Stimulated activated CD4-positive, alpha-beta T cell treated with anti-CD3 and anti-CD28 coated beads, Interleukin-15, amount 100 ng/mL, for 24 hours (primary cell): ENCODE measurements at regions not wholly inside any gene's neighbourhood (a gene's known extent, or its start where the extent isn't known, plus 50 kb on each side); places are given as distances from the start of the nearest gene placed in this dataset.

ENCODE experiments used
- DNase-seq: peaks from one replicate; pipeline ENCODE4 v3.0.0-alpha.2; 2020

GRCh38 chrX:15977644-15978043, 123.0 kb upstream of the AP1S2 start:
- no peak for DNase-seq

- DNase-seq, result no peak
Observed at GRCh38 chrX:15976396-15976795, 121.8 kb upstream of the AP1S2 start.

DNA sequence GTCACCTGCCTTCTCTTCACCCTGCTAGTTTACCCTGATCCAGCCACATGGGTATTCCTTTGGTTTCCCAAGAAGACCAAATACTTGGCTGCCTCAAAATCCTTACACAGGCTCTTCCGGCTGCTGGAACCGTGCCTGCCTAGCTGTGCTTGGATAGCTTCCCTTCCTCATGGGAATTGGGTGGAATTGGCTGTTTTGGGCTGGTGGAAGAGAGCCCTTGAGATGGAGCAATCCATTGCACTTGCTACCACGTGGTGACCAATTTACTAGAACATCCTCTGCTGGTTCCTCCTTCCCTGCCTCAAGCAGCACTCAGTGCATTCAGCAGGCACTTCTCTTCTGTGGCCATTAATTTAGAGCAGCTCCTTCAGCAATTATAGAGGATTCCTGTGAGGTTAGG, 119.3 kb upstream of the AP1S2 start:
- DNase-seq, result no peak

DNA sequence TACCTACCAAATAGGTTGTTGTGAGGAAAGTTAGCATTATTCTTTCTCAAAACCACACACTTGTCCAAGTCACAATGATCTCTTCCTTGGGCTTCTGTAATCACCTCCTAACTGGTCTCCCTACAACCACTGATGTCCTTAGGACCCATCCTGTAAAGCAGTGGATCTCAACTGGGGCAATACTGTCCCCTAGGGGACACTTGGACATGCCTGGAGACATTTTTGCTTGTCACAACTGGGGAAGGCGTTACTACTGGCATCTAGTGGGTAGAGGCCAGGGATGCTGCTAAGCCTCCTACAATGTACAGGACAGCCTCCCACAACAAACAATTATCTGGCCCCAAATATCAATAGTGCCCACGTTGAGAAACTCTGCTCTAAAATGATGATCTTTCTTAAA, 118.7 kb upstream of the AP1S2 start:
- peak; percentile 20 for DNase-seq

DNA sequence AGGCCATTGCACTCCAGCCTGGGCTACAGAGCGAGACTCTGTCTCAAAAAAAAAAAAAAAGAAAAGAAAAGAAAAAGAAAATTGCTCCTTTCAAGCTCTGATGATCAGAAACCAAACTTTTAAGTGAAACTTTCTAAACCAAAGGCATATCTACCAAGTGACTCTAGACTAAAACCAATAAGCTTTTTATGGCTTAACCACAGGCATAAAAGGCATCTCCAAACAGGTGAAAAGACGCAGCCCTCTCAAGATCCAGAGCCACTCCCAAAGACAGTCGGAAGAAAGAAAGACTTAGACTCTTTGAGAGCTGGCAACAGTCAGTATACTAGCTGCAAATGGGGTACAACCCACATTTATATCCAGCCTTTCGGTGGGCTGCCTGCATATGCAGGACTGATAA, 117.1 kb upstream of the AP1S2 start:
- DNase-seq, result no peak

GRCh38 chrX:15963858-15964257, 109.2 kb upstream of the AP1S2 start:
- no peak for DNase-seq

DNA sequence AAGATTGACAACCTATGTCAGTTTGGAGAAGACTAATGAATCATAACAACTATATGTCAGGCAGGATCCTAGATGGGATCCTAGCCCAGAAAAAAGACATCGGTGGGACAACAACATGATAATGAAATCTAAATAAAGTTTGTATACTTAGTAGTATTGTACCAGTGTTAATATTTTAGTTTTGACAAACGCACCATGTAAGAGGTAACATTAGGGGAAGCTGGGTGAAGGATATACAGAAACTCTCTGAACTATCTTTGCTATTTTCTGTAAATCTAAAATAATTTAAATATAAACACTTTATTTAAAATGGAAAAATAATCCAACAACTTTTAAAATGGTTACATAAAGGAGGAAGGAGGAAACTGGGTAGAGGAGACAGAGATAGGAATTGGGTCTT, 105.6 kb upstream of the AP1S2 start:
- no peak for DNase-seq

- DNase-seq, result no peak
Observed at GRCh38 chrX:15956681-15957080, 102.1 kb upstream of the AP1S2 start.

- DNase-seq, result no peak
Observed at GRCh38 chrX:15953801-15954200, 99.2 kb upstream of the AP1S2 start.

GRCh38 chrX:15952212-15952611, 97.6 kb upstream of the AP1S2 start:
- no peak for DNase-seq

- DNase-seq, result no peak
Observed at GRCh38 chrX:15948318-15948660, 93.7 kb upstream of the AP1S2 start.

DNA sequence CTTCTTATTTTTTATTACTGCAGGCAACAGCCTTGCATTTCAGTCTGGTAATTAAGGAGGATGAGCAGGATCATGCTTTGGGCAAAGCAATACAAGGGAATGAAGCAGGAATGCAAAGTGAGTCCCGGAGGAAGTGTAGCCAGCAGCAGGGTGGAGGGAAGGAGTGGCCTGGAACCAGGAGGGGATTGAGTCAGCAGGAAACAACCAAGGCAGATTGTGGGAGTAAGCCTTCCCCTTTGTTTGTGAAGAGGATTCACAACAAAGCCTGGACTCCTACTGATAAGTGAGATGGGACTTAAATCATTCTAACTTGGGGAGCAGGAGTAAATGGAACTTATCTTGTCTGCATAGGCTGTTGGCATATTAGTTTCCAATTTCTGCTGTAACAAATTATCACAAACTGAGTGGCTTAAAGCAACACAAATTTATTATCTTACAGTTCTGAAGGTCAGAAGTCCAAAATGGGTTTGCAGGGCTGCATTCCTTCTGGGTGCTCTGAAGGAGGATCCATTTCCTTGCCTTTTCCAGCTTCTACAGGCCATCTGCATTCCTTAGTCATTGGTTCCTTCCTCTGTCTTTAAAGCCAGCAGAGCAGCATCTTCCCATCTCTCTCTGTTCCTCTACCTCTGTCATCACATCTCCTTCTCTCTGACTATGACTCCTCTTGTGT, 93.2 kb upstream of the AP1S2 start:
- no peak for DNase-seq

GRCh38 chrX:15946783-15947580, 92.4 kb upstream of the AP1S2 start:
- peak; percentile 2 for DNase-seq

DNA sequence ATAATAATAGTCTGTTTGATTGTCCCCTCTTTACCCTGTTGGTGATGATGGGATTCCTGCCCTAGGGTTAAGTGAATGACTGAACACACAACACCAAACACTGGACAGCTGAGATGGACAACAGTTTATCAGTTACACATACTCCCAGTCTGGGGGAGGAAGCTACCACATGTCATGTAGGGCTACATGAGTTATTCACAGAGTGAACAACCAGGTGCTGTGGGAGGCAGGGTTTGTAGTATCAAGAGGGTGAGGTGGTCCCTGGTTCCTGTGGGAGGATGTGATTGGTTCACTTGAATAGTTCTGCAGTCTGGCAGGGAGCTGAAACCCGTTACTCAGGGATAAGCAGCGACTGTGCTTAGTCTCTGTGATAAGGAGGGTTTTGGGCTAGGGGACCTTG, 88.8 kb upstream of the AP1S2 start:
- DNase-seq, result no peak

- no peak for DNase-seq
Observed at GRCh38 chrX:15942307-15942706, 87.7 kb upstream of the AP1S2 start.

DNA sequence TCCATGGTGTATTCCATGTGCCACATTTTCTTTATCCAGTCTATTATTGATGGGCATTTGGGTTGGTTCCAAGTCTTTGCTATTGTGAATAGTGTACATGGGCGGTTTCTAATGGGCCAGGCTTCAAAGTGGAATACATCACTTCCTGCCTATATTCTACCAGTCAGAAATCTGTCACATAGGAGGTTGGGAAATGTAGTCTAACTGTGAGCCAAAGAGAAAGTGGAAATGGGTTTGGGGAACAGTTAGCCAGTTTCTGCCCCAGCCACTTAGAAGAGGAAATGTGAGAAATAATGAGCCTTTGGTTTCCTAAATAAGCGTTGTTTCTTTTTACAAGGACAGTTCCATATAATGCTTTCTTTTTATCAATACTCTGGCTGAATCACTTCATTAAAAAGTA, 85.1 kb upstream of the AP1S2 start:
- no peak for DNase-seq

DNA sequence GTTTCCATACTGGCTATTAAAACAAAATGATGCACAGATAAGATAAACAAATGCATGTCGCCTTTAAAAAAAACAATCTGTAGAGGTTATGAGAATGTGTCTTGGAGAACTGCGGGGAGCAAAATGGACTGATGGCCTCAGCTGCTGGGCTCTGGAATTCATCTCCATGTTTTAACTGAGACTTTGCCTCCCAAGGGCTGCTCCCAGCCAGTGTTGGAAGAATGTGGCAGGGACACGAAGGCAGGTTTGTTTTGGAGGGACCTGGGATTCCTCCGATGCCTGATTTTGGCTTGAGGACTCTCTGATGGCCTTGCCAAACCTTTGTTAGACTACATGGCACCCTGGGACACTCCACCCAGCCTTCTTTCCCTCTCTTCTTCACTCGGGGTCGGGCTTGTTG, 83.5 kb upstream of the AP1S2 start:
- DNase-seq, result no peak

DNA sequence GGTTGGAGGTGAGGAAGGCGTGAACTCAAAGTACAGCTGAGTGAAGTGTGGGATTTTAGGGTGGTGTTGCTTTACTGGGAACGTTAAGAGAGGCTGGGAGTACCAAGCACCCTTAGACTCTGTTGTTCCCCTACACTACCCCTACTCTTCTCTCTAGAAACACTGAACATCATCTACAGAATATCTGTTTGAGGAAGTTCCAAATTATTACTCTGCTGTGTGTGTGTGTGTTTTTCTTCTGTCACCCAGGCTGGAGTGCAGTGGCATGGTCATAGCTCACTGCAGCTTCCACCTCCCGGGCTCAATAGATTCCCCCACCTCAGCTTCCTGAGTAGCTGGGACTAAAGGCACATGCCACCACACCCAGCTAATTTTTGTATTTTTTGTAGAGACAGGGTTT, 76.7 kb upstream of the AP1S2 start:
- no peak for DNase-seq

- no peak for DNase-seq
Observed at GRCh38 chrX:15930585-15930984, 76.0 kb upstream of the AP1S2 start.

- no peak for DNase-seq
Observed at GRCh38 chrX:15929194-15929593, 74.6 kb upstream of the AP1S2 start.

- DNase-seq, result no peak
Observed at GRCh38 chrX:15926622-15927021, 72.0 kb upstream of the AP1S2 start.

- DNase-seq, result no peak
Observed at GRCh38 chrX:15918003-15918402, 63.4 kb upstream of the AP1S2 start.

DNA sequence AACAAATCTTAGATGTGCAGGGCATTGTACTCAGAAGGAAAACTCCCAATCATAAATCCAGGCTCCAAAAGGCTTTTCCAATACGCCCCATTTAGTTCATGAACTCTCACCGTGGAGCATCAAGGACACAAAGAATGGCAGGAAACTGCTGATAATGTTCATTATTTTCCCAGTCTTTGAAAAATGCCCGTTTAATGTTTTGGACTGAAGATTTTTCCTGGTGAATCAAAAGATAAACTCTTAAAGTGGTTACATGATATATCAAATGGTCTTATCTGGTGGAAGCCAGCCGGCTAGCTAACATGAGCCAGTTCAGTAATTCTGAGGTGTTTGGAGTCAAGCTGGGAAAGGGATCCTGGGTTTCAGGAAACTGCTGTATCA, 62.1 kb upstream of the AP1S2 start:
- no peak for DNase-seq

DNA sequence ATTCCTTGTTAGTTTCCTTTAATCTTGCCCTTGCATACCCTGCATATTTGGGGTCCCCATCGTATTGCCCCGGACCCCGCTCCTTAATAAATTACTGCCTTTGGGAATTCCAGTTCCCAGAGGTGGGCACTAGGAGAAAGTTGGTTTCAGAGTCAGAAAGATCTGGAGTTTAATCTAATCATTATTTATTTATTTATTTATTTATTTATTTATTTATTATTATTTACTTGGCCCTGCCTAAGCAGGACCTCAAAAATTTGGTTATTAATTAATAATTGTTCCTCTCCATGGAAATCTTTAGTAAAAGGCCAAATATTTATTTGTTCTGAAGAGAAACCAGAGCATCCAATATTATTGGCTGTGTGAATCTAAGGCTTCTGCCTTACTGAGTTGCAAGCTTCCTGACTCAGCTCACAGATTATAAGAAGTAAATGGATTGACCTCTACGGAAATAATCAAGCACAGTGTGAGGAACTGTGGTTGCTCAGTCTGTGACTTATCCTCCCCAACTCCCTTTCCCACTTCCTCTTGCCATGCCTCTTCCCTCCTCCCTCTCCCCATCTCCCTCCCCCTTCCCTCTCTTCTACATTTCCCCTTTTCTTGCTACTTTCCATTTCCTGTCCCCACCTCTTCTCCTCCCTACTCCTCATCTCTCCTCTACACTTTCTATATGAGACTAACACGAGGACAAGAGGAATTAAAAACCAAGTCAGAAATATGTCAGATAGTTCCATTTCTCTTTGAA, 61.5 kb upstream of the AP1S2 start:
- no peak for DNase-seq
